Esophagus muscularis mucosa (tissue), 4 donors: ENCODE measurements at regions not wholly inside any gene's neighbourhood (a gene's known extent, or its start where the extent isn't known, plus 50 kb on each side); places are given as distances from the start of the nearest gene placed in this dataset.

Experiments used
- DNase-seq: peaks from one replicate; pipeline ENCODE4 v3.0.0-alpha.2; 2017; ENCODE audit errors: extremely low spot score
- H3K27ac ChIP-seq, 4 donors: fragments of 200-600 bp; sonication (generic); replicated peaks in 1 of 4; 1 replicate in 3 of 4; 2 replicates in 1 of 4; pipeline ENCODE4 v1.5.1; 2016 to 2019; ENCODE audit warnings: mild to moderate bottlenecking in 1 of 4
- H3K27me3 ChIP-seq, 4 donors: fragments of 200-600 bp; sonication (generic); one replicate each; pipeline versions ENCODE4 v1.5.1 to v1.6.0; 2016 to 2019
- H3K36me3 ChIP-seq, 4 donors: fragments of 200-600 bp; sonication (generic); one replicate each; pipeline ENCODE4 v1.5.1; 2016 to 2019
- H3K4me1 ChIP-seq, 4 donors: fragments of 200-600 bp; sonication (generic); one replicate each; pipeline ENCODE4 v1.5.1; 2016 to 2019
- H3K4me3 ChIP-seq, 4 donors: fragments of 200-600 bp; sonication (generic); 1 replicate in 2 of 4; 2 replicates in 2 of 4; pipeline ENCODE4 v1.5.1; 2016 to 2019; ENCODE audit warnings: mild to moderate bottlenecking in 4 of 4, moderate library complexity in 1 of 4
- H3K9me3 ChIP-seq, 4 donors: fragments of 200-600 bp; sonication (generic); 1 replicate in 3 of 4; 2 replicates in 1 of 4; pipeline ENCODE4 v1.5.1; 2016 to 2019
- EP300 ChIP-seq: sonication (generic); formaldehyde crosslinking; IDR thresholded peaks from one replicate; pipeline ENCODE4 v1.6.1; 2017; ENCODE audit warnings: antibody characterized with exemption
- POLR2A ChIP-seq: fragments of 450-650 bp; IDR thresholded peaks from one replicate; pipeline ENCODE4 v1.6.1; 2017; ENCODE audit warnings: antibody characterized with exemption, moderate library complexity, mild to moderate bottlenecking, low read depth
- POLR2AphosphoS5 ChIP-seq, 2 donors: sonication (generic); formaldehyde crosslinking; IDR thresholded peaks; one replicate each; pipeline ENCODE4 v1.6.1; 2017; ENCODE audit warnings: antibody characterized with exemption in 2 of 2
- WGBS: methylation state at CpG from one replicate; pipeline ENCODE4 v1.1.5; 2018; 5-methylcytosine and 5-hydroxymethylcytosine counted together
- intact Hi-C: fragments of 100-400 bp; cut with DNase I; formaldehyde crosslinking; loops from one replicate; pipeline ENCODE4 v1.15.1; 2023
- TF ChIP-seq, protein P1 (sequence below), 3 experiments: fragments of 200-600 bp in 2 of 3; fragments of 450-650 bp in 1 of 3; sonication (generic) in 2 of 3; IDR thresholded peaks; one replicate each; pipeline ENCODE4 v1.5.1; 2017 to 2019; ENCODE audit warnings: antibody characterized with exemption in 3 of 3, mild to moderate bottlenecking in 2 of 3, moderate library complexity in 1 of 3

DNA sequence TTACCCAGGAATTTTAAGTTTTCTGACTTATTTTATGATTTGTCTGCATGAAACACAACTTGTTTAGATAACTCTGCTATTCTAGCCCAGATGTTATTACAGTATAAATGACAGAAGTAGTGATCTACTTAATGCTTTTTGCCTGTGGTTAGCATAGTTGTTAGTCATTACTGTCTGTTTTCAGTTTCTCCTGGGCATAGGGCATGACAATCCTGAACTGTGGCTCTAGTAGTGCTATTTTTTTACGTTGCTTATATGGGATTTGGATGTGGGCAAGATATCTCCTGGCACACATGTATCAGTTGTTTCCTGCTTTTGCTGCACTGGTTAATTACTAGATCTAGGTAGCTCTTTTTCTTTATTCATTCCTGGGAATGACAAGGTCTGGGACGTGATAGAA lies 1005.8 kb downstream of the PCDH18 start:
- TF ChIP-seq POLR2AphosphoS5 (IDR thresholded peaks at IDR 0.05) (no peak), POLR2A (no peak), EP300 (no peak)
- TF ChIP-seq, protein P1, sequence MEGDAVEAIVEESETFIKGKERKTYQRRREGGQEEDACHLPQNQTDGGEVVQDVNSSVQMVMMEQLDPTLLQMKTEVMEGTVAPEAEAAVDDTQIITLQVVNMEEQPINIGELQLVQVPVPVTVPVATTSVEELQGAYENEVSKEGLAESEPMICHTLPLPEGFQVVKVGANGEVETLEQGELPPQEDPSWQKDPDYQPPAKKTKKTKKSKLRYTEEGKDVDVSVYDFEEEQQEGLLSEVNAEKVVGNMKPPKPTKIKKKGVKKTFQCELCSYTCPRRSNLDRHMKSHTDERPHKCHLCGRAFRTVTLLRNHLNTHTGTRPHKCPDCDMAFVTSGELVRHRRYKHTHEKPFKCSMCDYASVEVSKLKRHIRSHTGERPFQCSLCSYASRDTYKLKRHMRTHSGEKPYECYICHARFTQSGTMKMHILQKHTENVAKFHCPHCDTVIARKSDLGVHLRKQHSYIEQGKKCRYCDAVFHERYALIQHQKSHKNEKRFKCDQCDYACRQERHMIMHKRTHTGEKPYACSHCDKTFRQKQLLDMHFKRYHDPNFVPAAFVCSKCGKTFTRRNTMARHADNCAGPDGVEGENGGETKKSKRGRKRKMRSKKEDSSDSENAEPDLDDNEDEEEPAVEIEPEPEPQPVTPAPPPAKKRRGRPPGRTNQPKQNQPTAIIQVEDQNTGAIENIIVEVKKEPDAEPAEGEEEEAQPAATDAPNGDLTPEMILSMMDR (IDR thresholded peaks at IDR 0.05): no peak
- no peaks in the 10 kb centered on the region for H3K27me3 ChIP-seq
- peaks cover 0 to 11% (median 2%) of the 10 kb centered on the region in 4 donors for H3K4me1 ChIP-seq
- no peak for DNase-seq
- WGBS: 55% methylated on average over 2 of the region's 2 CpGs
- intact Hi-C loops: no loop called here
- no peak overlapping the region for H3K4me3 ChIP-seq
- H3K36me3 ChIP-seq: no peaks in the 10 kb centered on the region
- H3K9me3 ChIP-seq: no peaks in the 10 kb centered on the region
- H3K27ac ChIP-seq: no peak overlapping the region

- no peaks in the 10 kb centered on the region for H3K36me3 ChIP-seq
- intact Hi-C loops: no loop called here
- TF ChIP-seq POLR2AphosphoS5 (IDR thresholded peaks at IDR 0.05): no peak
- no peak for TF ChIP-seq EP300
- TF ChIP-seq POLR2A: no peak
- TF ChIP-seq, protein P1 (IDR thresholded peaks at IDR 0.05): no peak
- H3K9me3 ChIP-seq: no peaks in the 10 kb centered on the region
- H3K27ac ChIP-seq: no peak overlapping the region
- no peak overlapping the region for H3K4me3 ChIP-seq
- DNase-seq: no peak
- WGBS: 73% methylated on average over 2 of the region's 2 CpGs
- H3K4me1 ChIP-seq: peaks cover 0 to 11% (median 2%) of the 10 kb centered on the region in 4 donors
- H3K27me3 ChIP-seq: no peaks in the 10 kb centered on the region
Observed at GRCh38 chr4:136524039-136524438, 1008.3 kb downstream of the PCDH18 start.

DNA sequence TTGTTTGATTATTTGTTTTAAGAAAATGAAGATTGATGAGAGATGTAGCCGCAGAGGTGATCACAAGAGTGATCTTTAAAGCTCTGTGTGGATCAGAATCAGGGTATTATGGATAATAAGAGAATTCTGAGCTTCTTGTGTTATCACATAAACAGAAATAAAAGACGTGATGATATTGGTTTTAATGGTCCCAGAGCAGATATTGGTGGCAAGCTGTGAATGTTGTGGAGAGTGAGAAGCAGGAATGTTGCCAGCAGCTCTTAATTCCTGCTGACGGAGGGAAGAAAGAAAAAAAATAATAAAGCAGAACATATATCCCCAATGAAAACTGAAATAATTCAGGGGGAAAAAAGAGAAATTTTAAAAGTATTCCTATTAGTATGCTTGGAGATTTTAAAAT lies 1015.9 kb downstream of the PCDH18 start:
- DNase-seq: no peak
- 67% methylated on average over 3 of the region's 3 CpGs for WGBS
- H3K27me3 ChIP-seq: no peaks in the 10 kb centered on the region

DNA sequence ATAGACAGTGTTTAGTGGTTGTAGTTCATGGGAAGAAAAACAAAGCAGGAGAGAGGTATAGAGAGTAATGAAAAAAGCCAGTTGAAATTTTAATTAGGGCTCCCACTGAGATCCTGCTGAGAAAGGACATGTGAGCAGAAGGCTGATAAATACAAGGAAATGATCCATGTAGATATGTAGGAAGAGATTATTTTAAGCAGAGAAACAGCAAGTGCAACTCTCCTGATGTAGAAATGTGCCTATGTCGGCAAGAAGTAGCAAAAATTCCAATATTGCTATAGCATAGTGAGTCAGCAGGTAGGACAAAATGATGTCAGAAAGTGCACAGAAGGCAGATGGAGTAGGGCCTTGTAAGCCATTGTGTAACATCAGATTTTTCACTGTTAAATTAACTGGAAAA lies 1027.3 kb downstream of the PCDH18 start:
- no peak for DNase-seq
- H3K36me3 ChIP-seq: no peaks in the 10 kb centered on the region
- 79% methylated on average over 1 of the region's 1 CpG for WGBS
- H3K27ac ChIP-seq: no peak overlapping the region
- no peaks in the 10 kb centered on the region for H3K27me3 ChIP-seq
- no peaks in the 10 kb centered on the region for H3K9me3 ChIP-seq
- no peaks in the 10 kb centered on the region for H3K4me1 ChIP-seq
- intact Hi-C loops: no loop called here
- TF ChIP-seq POLR2A: no peak
- no peak overlapping the region for H3K4me3 ChIP-seq

More for the DNA sequence above, 1015.9 kb downstream of the PCDH18 start:
- intact Hi-C loops: no loop called here
- Histone ChIP-seq H3K4me3 (no peak overlapping the region), H3K36me3 (no peaks in the 10 kb centered on the region), H3K27ac (no peak overlapping the region), H3K4me1 (no peaks in the 10 kb centered on the region), H3K9me3 (no peaks in the 10 kb centered on the region)
- TF ChIP-seq POLR2AphosphoS5 (IDR thresholded peaks at IDR 0.05): no peak
- TF ChIP-seq EP300: no peak

- H3K27ac ChIP-seq: no peak overlapping the region
- H3K4me1 ChIP-seq: peaks cover 0 to 28% (median 6%) of the 10 kb centered on the region in 4 donors
- intact Hi-C loops: no loop called here
- TF ChIP-seq POLR2AphosphoS5 (IDR thresholded peaks at IDR 0.05) (no peak), EP300 (no peak), POLR2A (no peak)
- TF ChIP-seq, protein P1 (IDR thresholded peaks at IDR 0.05): no peak
- no peaks in the 10 kb centered on the region for H3K36me3 ChIP-seq
- no peak for DNase-seq
- no peaks in the 10 kb centered on the region for H3K27me3 ChIP-seq
- no peaks in the 10 kb centered on the region for H3K9me3 ChIP-seq
- H3K4me3 ChIP-seq: no peak overlapping the region
Observed at GRCh38 chr4:136495851-136496250, 1036.4 kb downstream of the PCDH18 start.

DNA sequence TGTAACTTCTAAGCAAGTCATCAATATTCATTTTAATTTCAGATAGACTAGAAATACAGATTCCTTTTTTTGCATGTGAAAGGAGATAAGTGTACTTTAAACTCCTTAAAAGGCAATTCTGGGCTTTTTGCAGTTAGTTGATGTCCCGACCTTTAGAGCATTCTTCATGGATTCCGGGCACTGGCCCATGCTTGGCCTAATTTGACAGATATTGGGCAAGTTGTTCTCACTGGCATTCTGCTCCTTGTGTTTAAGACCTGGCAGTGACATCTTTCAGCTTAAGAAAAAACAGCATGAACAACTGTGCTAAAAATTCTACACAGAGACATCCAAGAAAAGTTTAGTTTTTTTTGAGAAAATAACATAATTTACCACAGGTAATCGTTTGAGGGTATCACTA lies 1037.2 kb downstream of the PCDH18 start:
- Histone ChIP-seq H3K9me3 (no peaks in the 10 kb centered on the region), H3K4me3 (no peak overlapping the region), H3K27me3 (no peaks in the 10 kb centered on the region), H3K36me3 (no peaks in the 10 kb centered on the region), H3K4me1 (peaks cover 0 to 28% (median 6%) of the 10 kb centered on the region in 4 donors), H3K27ac (peak overlapping the region in 2 of 4 donors; percentile 31 to 45)
- 48% methylated on average over 3 of the region's 3 CpGs for WGBS
- intact Hi-C loops: no loop called here
- no peak for DNase-seq
- TF ChIP-seq POLR2AphosphoS5 (IDR thresholded peaks at IDR 0.05) (peak in 1 of 2 donors; percentile 34), EP300 (peak; percentile 17), POLR2A (no peak)
- TF ChIP-seq, protein P1 (IDR thresholded peaks at IDR 0.05): no peak
